ENCODE measurements at regions not wholly inside any gene's neighbourhood (a gene's known extent, or its start where the extent isn't known, plus 50 kb on each side); places are given as distances from the start of the nearest gene placed in this dataset.
"Not testable (repeated sequence)": the region's sequence is repeated elsewhere in the genome, so short reads cannot be mapped to it uniquely, and the experiment has no call there.

DNA sequence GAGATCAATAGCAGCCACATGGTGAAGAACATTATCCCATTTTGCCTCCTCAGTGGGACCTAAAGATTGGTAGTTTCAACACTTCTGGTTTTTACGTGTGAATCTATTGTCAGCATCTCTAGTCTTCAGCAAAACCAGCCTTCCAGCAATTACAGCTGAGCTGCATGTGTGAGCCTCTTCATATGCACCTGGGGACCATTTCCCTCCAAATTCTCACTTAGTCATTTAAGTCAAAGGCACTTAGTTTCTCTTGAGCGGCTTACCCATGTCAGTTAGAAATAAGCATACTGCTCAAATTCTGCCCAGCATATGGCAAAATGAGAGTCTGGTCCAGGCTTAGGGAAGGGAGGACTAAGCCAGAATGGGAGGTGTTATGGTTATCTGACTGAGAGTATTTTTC, 99.7 kb upstream of the NXPH2 start:
- Histone ChIP-seq H3K27ac (replicated peaks) (no peak overlapping the region), H3K27me3 (ENCODE audit: insufficient read depth, poor library complexity, severe bottlenecking) (no peaks in the 10 kb centered on the region), H3K4me3 (replicated peaks; ENCODE audit: insufficient read depth, low read length) (no peak overlapping the region)
- TF ChIP-seq GABPA (IDR thresholded peaks at IDR 0.05; ENCODE audit: low read depth) (no peak), REST (IDR thresholded peaks at IDR 0.05; ENCODE audit: insufficient replicate concordance, low read depth) (no peak), SPI1 (IDR thresholded peaks at IDR 0.05; ENCODE audit: borderline replicate concordance, low read depth) (no peak), CTCF (IDR thresholded peaks at IDR 0.05; ENCODE audit: insufficient read depth, low read length) (no peak), POLR2AphosphoS5 (IDR thresholded peaks at IDR 0.05; ENCODE audit: low read depth) (no peak)
- no peak for DNase-seq (ENCODE audit: low read depth in 1 of 2, low spot score in 1 of 2)

GRCh38 chr2:138877421-138877820, 97.2 kb upstream of the NXPH2 start:
- Histone ChIP-seq H3K27me3 (ENCODE audit: insufficient read depth, poor library complexity, severe bottlenecking) (no peaks in the 10 kb centered on the region), H3K27ac (replicated peaks) (no peak overlapping the region), H3K4me3 (replicated peaks; ENCODE audit: insufficient read depth, low read length) (no peak overlapping the region)
- DNase-seq (ENCODE audit: low read depth in 1 of 2, low spot score in 1 of 2) = no peak
- TF ChIP-seq REST (IDR thresholded peaks at IDR 0.05; ENCODE audit: insufficient replicate concordance, low read depth) (no peak), SPI1 (IDR thresholded peaks at IDR 0.05; ENCODE audit: borderline replicate concordance, low read depth) (no peak)

DNA sequence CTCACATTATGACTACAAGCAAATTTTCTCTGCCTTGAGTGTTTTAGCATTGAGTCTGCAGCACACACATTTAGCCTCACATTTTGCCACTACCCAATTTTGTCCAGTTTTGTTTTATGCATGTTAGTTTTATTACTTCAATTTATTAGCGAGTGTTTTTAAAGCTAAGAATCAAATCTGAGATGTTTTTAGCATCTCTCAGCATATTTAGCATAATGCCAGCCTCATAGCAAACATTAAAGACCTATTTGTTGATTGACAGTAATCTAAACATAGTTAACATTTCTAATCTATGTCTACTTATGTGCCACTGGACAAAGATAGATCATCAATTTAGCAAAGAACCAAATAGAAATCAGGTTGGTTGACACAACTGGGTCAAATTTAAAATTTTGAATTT, 94.1 kb upstream of the NXPH2 start:
- H3K27ac ChIP-seq (replicated peaks) = no peak overlapping the region
- no peak for DNase-seq (ENCODE audit: low read depth in 1 of 2, low spot score in 1 of 2)
- TF ChIP-seq SPI1 (IDR thresholded peaks at IDR 0.05; ENCODE audit: borderline replicate concordance, low read depth) (no peak), GABPA (IDR thresholded peaks at IDR 0.05; ENCODE audit: low read depth) (no peak), CTCF (IDR thresholded peaks at IDR 0.05; ENCODE audit: insufficient read depth, low read length) (no peak), REST (IDR thresholded peaks at IDR 0.05; ENCODE audit: insufficient replicate concordance, low read depth) (no peak), POLR2AphosphoS5 (IDR thresholded peaks at IDR 0.05; ENCODE audit: low read depth) (no peak)
- H3K4me3 ChIP-seq (replicated peaks; ENCODE audit: insufficient read depth, low read length) = no peak overlapping the region
- no peaks in the 10 kb centered on the region for H3K27me3 ChIP-seq (ENCODE audit: insufficient read depth, poor library complexity, severe bottlenecking)

DNA sequence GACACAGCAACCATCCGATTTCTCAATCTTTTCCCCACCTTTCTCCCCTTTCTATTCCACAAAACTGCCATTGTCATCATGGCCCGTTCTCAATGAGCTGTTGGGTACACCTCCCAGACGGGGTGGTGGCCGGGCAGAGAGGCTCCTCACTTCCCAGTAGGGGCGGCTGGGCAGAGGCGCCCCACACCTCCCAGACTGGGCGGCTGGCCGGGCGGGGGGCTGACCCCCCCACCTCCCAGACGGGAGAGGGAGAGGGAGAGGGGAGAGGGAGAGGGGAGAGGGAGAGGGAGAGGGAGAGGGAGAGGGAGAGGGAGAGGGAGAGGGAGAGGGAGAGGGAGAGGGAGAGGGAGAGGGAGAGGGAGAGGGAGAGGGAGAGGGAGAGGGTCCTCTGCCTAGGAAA, 91.9 kb upstream of the NXPH2 start:
- DNase-seq (ENCODE audit: low read depth in 1 of 2, low spot score in 1 of 2); H3K4me3 ChIP-seq (replicated peaks; ENCODE audit: insufficient read depth, low read length); H3K27ac ChIP-seq (replicated peaks); H3K27me3 ChIP-seq (ENCODE audit: insufficient read depth, poor library complexity, severe bottlenecking): not testable (repeated sequence)
